ENCODE measurements at regions not wholly inside any gene's neighbourhood (a gene's known extent, or its start where the extent isn't known, plus 50 kb on each side); places are given as distances from the start of the nearest gene placed in this dataset.
A peak's percentile ranks its signal among the peaks of the same experiment; 100 is the strongest.

GRCh38 chr6:118751072-118751471 is 99.7 kb upstream of the CEP85L start:
- Histone ChIP-seq H4K20me1 (ENCODE audit: insufficient read depth, low read length) (no peaks in the 10 kb centered on the region), H3K9me3 (replicated peaks in 1 of 2; ENCODE audit: control insufficient read depth in 1 of 2, insufficient read depth in 1 of 2, low read length in 2 of 2) (no peaks in the 10 kb centered on the region), H3K27ac (ENCODE audit: low read depth in 1 of 2, low read length in 2 of 2) (no peak overlapping the region), H3K36me3 (replicated peaks in 1 of 2; ENCODE audit: control insufficient read depth in 1 of 2, insufficient read depth in 2 of 2, low read length in 2 of 2) (no peaks in the 10 kb centered on the region), H3K4me2 (replicated peaks; ENCODE audit: extremely low read depth, low read length, poor library complexity, severe bottlenecking) (no peak overlapping the region), H3K4me3 (replicated peaks in 1 of 3; ENCODE audit: low read depth in 2 of 3, low read length in 3 of 3) (no peak overlapping the region), H3K9ac (ENCODE audit: insufficient read depth, low read length, poor library complexity, severe bottlenecking) (no peak overlapping the region), H3K79me2 (ENCODE audit: insufficient read depth, low read length) (no peaks in the 10 kb centered on the region), H3K27me3 (ENCODE audit: control insufficient read depth in 2 of 2, insufficient read depth in 2 of 2, low read length in 2 of 2) (no peaks in the 10 kb centered on the region), H3K4me1 (ENCODE audit: control insufficient read depth in 1 of 2, insufficient read depth in 2 of 2, low read length in 2 of 2) (peaks cover 40 to 48% of the 10 kb centered on the region in 2 donors), H2AFZ (ENCODE audit: insufficient read depth, low read depth, low read length, poor library complexity, severe bottlenecking) (no peak overlapping the region)
- DNase-seq = no peak
- peaks cover 0 to 8% (median 0%) of the 10 kb centered on the region in 7 donors for H3K9me3 Mint-ChIP-seq
- 100% methylated on average over 1 of the region's 3 CpGs for WGBS (ENCODE audit: insufficient coverage)
- H3K27ac Mint-ChIP-seq = peak overlapping the region in 1 of 7 donors; percentile 11
- no peaks in the 10 kb centered on the region for H3K36me3 Mint-ChIP-seq
- H3K4me3 Mint-ChIP-seq = no peak overlapping the region
- intact Hi-C loops (cut with micrococcal nuclease) = no loop called here
- H3K27me3 Mint-ChIP-seq (ENCODE audit: low read depth in 3 of 3) = peaks cover 0 to 4% (median 3%) of the 10 kb centered on the region in 3 donors
- H3K4me1 Mint-ChIP-seq = peaks cover 51% of the 10 kb centered on the region
- TF ChIP-seq CTCF (IDR thresholded peaks at IDR 0.05) = no peak

- H3K9me3 ChIP-seq (replicated peaks in 1 of 2; ENCODE audit: control insufficient read depth in 1 of 2, insufficient read depth in 1 of 2, low read length in 2 of 2) = no peaks in the 10 kb centered on the region
- Mint-ChIP-seq H3K27ac (peak overlapping the region in 1 of 7 donors; percentile 38), H3K4me1 (peaks cover 54% of the 10 kb centered on the region), H3K4me3 (no peak overlapping the region), H3K9me3 (peaks cover 0 to 8% (median 0%) of the 10 kb centered on the region in 7 donors), H3K36me3 (peaks cover 0 to 4% of the 10 kb centered on the region in 2 donors), H3K27me3 (ENCODE audit: low read depth in 3 of 3) (peaks cover 0 to 4% (median 2%) of the 10 kb centered on the region in 3 donors)
- H3K4me1 ChIP-seq (ENCODE audit: control insufficient read depth in 1 of 2, insufficient read depth in 2 of 2, low read length in 2 of 2) = peaks cover 44 to 52% of the 10 kb centered on the region in 2 donors
- no peaks in the 10 kb centered on the region for H4K20me1 ChIP-seq (ENCODE audit: insufficient read depth, low read length)
- 100% methylated on average over 2 of the region's 2 CpGs for WGBS (ENCODE audit: insufficient coverage)
- no peaks in the 10 kb centered on the region for H3K27me3 ChIP-seq (ENCODE audit: control insufficient read depth in 2 of 2, insufficient read depth in 2 of 2, low read length in 2 of 2)
- intact Hi-C loops (cut with micrococcal nuclease) = no loop called here
- no peak for DNase-seq
- no peak overlapping the region for H2AFZ ChIP-seq (ENCODE audit: insufficient read depth, low read depth, low read length, poor library complexity, severe bottlenecking)
- H3K36me3 ChIP-seq (replicated peaks in 1 of 2; ENCODE audit: control insufficient read depth in 1 of 2, insufficient read depth in 2 of 2, low read length in 2 of 2) = no peaks in the 10 kb centered on the region
- no peaks in the 10 kb centered on the region for H3K79me2 ChIP-seq (ENCODE audit: insufficient read depth, low read length)
- no peak for TF ChIP-seq CTCF (IDR thresholded peaks at IDR 0.05)
- no peak overlapping the region for H3K27ac ChIP-seq (ENCODE audit: low read depth in 1 of 2, low read length in 2 of 2)
- H3K4me3 ChIP-seq (replicated peaks in 1 of 3; ENCODE audit: low read depth in 2 of 3, low read length in 3 of 3) = no peak overlapping the region
- H3K4me2 ChIP-seq (replicated peaks; ENCODE audit: extremely low read depth, low read length, poor library complexity, severe bottlenecking) = no peak overlapping the region
- no peak overlapping the region for H3K9ac ChIP-seq (ENCODE audit: insufficient read depth, low read length, poor library complexity, severe bottlenecking)
Measured at GRCh38 chr6:118750143-118750542, 98.8 kb upstream of the CEP85L start.

All from CD14-positive monocyte (primary cell).